ENCODE measurements at regions not wholly inside any gene's neighbourhood (a gene's known extent, or its start where the extent isn't known, plus 50 kb on each side); places are given as distances from the start of the nearest gene placed in this dataset.

GRCh38 chr10:123563994-123564393 is 102.2 kb upstream of the GPR26 start:
- TF ChIP-seq POLR2A (IDR thresholded peaks at IDR 0.05): no peak
- TF ChIP-seq EP300 (IDR thresholded peaks at IDR 0.05): no peak
- no peak for TF ChIP-seq CTCF (IDR thresholded peaks at IDR 0.05)
- TF ChIP-seq POLR2AphosphoS5 (IDR thresholded peaks at IDR 0.05): no peak
- H3K36me3 ChIP-seq: no peaks in the 10 kb centered on the region
- DNase-seq (no peak), ATAC-seq (ENCODE audit: low FRiP score in 2 of 2) (no peak)
- no peaks in the 10 kb centered on the region for H3K27me3 ChIP-seq
- H3K4me3 ChIP-seq: no peak overlapping the region
- WGBS, 2 donors: 80% methylated on average over 5 of the region's 5 CpGs
- peaks cover 0 to 3% (median 1%) of the 10 kb centered on the region in 4 donors for H3K4me1 ChIP-seq
- no peaks in the 10 kb centered on the region for H3K9me3 ChIP-seq
- H3K27ac ChIP-seq: no peak overlapping the region

GRCh38 chr10:123564631-123565030 is 101.5 kb upstream of the GPR26 start:
- DNase-seq (no peak), ATAC-seq (ENCODE audit: low FRiP score in 2 of 2) (no peak)
- Histone ChIP-seq H3K27me3 (no peaks in the 10 kb centered on the region), H3K36me3 (no peaks in the 10 kb centered on the region), H3K27ac (no peak overlapping the region), H3K4me1 (no peaks in the 10 kb centered on the region), H3K4me3 (no peak overlapping the region), H3K9me3 (no peaks in the 10 kb centered on the region)
- TF ChIP-seq EP300 (IDR thresholded peaks at IDR 0.05) (no peak), CTCF (IDR thresholded peaks at IDR 0.05) (no peak), POLR2A (IDR thresholded peaks at IDR 0.05) (no peak), POLR2AphosphoS5 (IDR thresholded peaks at IDR 0.05) (no peak)
- 89 to 90% methylated on average over 4 of the region's 4 CpGs for WGBS, 2 donors

GRCh38 chr10:123565691-123566660 is 100.2 kb upstream of the GPR26 start:
- TF ChIP-seq POLR2A (IDR thresholded peaks at IDR 0.05) (no peak), POLR2AphosphoS5 (IDR thresholded peaks at IDR 0.05) (no peak), CTCF (IDR thresholded peaks at IDR 0.05) (no peak), EP300 (IDR thresholded peaks at IDR 0.05) (no peak)
- DNase-seq (no peak), ATAC-seq (ENCODE audit: low FRiP score in 2 of 2) (no peak)
- Histone ChIP-seq H3K27ac (no peak overlapping the region), H3K4me3 (no peak overlapping the region), H3K36me3 (no peaks in the 10 kb centered on the region), H3K4me1 (no peaks in the 10 kb centered on the region), H3K27me3 (no peaks in the 10 kb centered on the region), H3K9me3 (no peaks in the 10 kb centered on the region)
- 82 to 88% methylated on average over 14 of the region's 14 CpGs for WGBS, 2 donors

GRCh38 chr10:123567984-123568739 is 98.0 kb upstream of the GPR26 start:
- 82 to 86% methylated on average over 17 to 21 of the region's 21 CpGs for WGBS, 2 donors
- ATAC-seq (ENCODE audit: low FRiP score in 2 of 2) (no peak), DNase-seq (peak in 1 of 2 donors; percentile 50)
- Histone ChIP-seq H3K27ac (no peak overlapping the region), H3K4me1 (no peaks in the 10 kb centered on the region), H3K36me3 (no peaks in the 10 kb centered on the region), H3K27me3 (no peaks in the 10 kb centered on the region), H3K4me3 (no peak overlapping the region), H3K9me3 (no peaks in the 10 kb centered on the region)
- TF ChIP-seq POLR2AphosphoS5 (IDR thresholded peaks at IDR 0.05) (no peak), POLR2A (IDR thresholded peaks at IDR 0.05) (no peak), EP300 (IDR thresholded peaks at IDR 0.05) (no peak), CTCF (IDR thresholded peaks at IDR 0.05) (no peak)
